HEK293 (cell line): ENCODE measurements at regions not wholly inside any gene's neighbourhood (a gene's known extent, or its start where the extent isn't known, plus 50 kb on each side); places are given as distances from the start of the nearest gene placed in this dataset.

Source experiments
- CTCF ChIA-PET: fragments of 350-600 bp; formaldehyde crosslinking; extraction: SDS; loops from one replicate; lab custom pipeline; 2021; ENCODE audit warnings: antibody characterized with exemption; lab: Yijun Ruan, JAX
- POLR2A ChIA-PET: fragments of 300-600 bp; formaldehyde crosslinking; extraction: SDS; loops from one replicate; lab custom pipeline; 2020; ENCODE audit warnings: antibody characterized with exemption, inconsistent platforms; lab: Yijun Ruan, JAX
- H3K27ac ChIP-seq: fragments of 200-500 bp; sonication (Bioruptor generic); 2 replicates; pipeline ENCODE4 v1.5.1; 2014; ENCODE audit warnings: low read depth, low read length, control low read depth, inconsistent platforms; ENCODE audit errors: extremely low read depth
- H3K36me3 ChIP-seq, 2 experiments: fragments of 200-500 bp in 1 of 2; sonication (Bioruptor generic) in 1 of 2; 1 replicate in 1 of 2; 2 replicates in 1 of 2; pipeline ENCODE4 v1.5.1; 2014 to 2017; ENCODE audit warnings: inconsistent platforms in 2 of 2, low read length in 2 of 2; ENCODE audit not compliant: control insufficient read depth in 2 of 2, insufficient read depth in 1 of 2
- H3K4me1 ChIP-seq: fragments of 200-500 bp; sonication (Bioruptor generic); 2 replicates; pipeline ENCODE4 v1.5.1; 2014; ENCODE audit warnings: mild to moderate bottlenecking, low read length, inconsistent platforms; ENCODE audit not compliant: control insufficient read depth, insufficient read depth
- H3K4me3 ChIP-seq: 2 replicates; pipeline ENCODE4 v1.5.1; 2011; ENCODE audit warnings: low read depth, mild to moderate bottlenecking, control low read depth, low read length, moderate library complexity
- H3K9me3 ChIP-seq: fragments of 200-500 bp; sonication (Bioruptor generic); 2 replicates; pipeline ENCODE4 v1.5.1; 2014; ENCODE audit warnings: low read depth, low read length, inconsistent platforms; ENCODE audit not compliant: control insufficient read depth, insufficient read depth
- CTCF ChIP-seq: fragments of 450-650 bp; formaldehyde crosslinking; IDR thresholded peaks from 2 replicates; pipeline ENCODE4 v1.5.1; 2016; ENCODE audit warnings: missing biosample characterization, missing genetic modification characterization
- MZF1 ChIP-seq: fragments of 450-650 bp; formaldehyde crosslinking; IDR thresholded peaks from 2 replicates; pipeline ENCODE4 v1.5.1; 2017; ENCODE audit warnings: missing biosample characterization, missing genetic modification characterization, borderline replicate concordance
- OVOL3 ChIP-seq: fragments of 450-650 bp; formaldehyde crosslinking; IDR thresholded peaks from 2 replicates; pipeline ENCODE4 v1.5.1; 2016; ENCODE audit warnings: missing biosample characterization, missing genetic modification characterization
- ZBTB1 ChIP-seq: fragments of 450-650 bp; formaldehyde crosslinking; IDR thresholded peaks from 2 replicates; pipeline ENCODE4 v1.5.1; 2016; ENCODE audit warnings: missing biosample characterization, missing genetic modification characterization
- ZNF311 ChIP-seq: fragments of 450-650 bp; formaldehyde crosslinking; IDR thresholded peaks from 2 replicates; pipeline ENCODE4 v1.5.1; 2017; ENCODE audit warnings: missing biosample characterization, missing genetic modification characterization, borderline replicate concordance
- ZNF501 ChIP-seq: fragments of 450-650 bp; formaldehyde crosslinking; IDR thresholded peaks from 2 replicates; pipeline ENCODE4 v1.5.1; 2016; ENCODE audit warnings: missing biosample characterization, missing genetic modification characterization
- ZNF660 ChIP-seq: fragments of 450-650 bp; IDR thresholded peaks from 2 replicates; pipeline ENCODE4 v1.5.1; 2018; ENCODE audit warnings: missing biosample characterization, mild to moderate bottlenecking, missing genetic modification characterization
- ZNF707 ChIP-seq: fragments of 450-650 bp; formaldehyde crosslinking; IDR thresholded peaks from 2 replicates; pipeline ENCODE4 v1.5.1; 2016; ENCODE audit warnings: missing biosample characterization, missing genetic modification characterization
- ZSCAN23 ChIP-seq: fragments of 450-650 bp; formaldehyde crosslinking; IDR thresholded peaks from 2 replicates; pipeline ENCODE4 v1.5.1; 2016; ENCODE audit warnings: missing biosample characterization, missing genetic modification characterization
- TF ChIP-seq, protein P1 (sequence below): fragments of 450-650 bp; formaldehyde crosslinking; IDR thresholded peaks from 2 replicates; pipeline ENCODE4 v1.5.1; 2017; ENCODE audit warnings: missing biosample characterization, missing genetic modification characterization
- TF ChIP-seq, protein P2 (sequence below): fragments of 450-650 bp; formaldehyde crosslinking; IDR thresholded peaks from 2 replicates; pipeline ENCODE4 v1.5.1; 2017; ENCODE audit warnings: missing biosample characterization, mild to moderate bottlenecking, missing genetic modification characterization, moderate library complexity
- TF ChIP-seq, protein P3 (sequence below): fragments of 450-650 bp; formaldehyde crosslinking; IDR thresholded peaks from 2 replicates; pipeline ENCODE4 v1.5.1; 2016; ENCODE audit warnings: missing biosample characterization, missing genetic modification characterization

DNA sequence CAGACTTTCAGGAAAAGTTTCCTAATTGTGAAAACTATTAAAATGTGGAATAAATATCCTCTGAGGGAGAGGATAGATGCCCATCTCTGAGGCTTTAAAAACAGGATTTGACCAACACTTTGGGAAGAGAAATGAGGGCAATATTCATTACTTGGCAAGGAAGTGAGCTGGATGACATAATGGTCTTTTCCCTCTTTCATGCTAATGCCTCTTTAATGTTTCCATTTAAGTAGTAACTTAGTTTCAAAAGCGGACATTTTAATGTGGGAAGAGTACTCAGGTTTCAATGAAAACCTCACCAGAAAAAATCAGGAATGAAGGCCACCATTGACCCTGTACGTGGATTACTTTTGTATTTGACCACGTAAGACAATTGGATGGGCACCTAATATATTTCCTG is 503.3 kb downstream of the ANKRD50 start:
- no peaks in the 10 kb centered on the region for H3K4me1 ChIP-seq
- no peak overlapping the region for H3K27ac ChIP-seq
- H3K36me3 ChIP-seq, result no peaks in the 10 kb centered on the region
- ChIA-PET POLR2A (no interaction called here), CTCF (no interaction called here)
- H3K9me3 ChIP-seq, result no peaks in the 10 kb centered on the region
- no peak for TF ChIP-seq MZF1 (tag by site-specific recombination)
- TF ChIP-seq, protein P1, sequence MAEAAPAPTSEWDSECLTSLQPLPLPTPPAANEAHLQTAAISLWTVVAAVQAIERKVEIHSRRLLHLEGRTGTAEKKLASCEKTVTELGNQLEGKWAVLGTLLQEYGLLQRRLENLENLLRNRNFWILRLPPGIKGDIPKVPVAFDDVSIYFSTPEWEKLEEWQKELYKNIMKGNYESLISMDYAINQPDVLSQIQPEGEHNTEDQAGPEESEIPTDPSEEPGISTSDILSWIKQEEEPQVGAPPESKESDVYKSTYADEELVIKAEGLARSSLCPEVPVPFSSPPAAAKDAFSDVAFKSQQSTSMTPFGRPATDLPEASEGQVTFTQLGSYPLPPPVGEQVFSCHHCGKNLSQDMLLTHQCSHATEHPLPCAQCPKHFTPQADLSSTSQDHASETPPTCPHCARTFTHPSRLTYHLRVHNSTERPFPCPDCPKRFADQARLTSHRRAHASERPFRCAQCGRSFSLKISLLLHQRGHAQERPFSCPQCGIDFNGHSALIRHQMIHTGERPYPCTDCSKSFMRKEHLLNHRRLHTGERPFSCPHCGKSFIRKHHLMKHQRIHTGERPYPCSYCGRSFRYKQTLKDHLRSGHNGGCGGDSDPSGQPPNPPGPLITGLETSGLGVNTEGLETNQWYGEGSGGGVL (tag by site-specific recombination), result no peak
- TF ChIP-seq ZBTB1 (tag by site-specific recombination), result no peak
- TF ChIP-seq ZSCAN23 (tag by site-specific recombination), result no peak
- TF ChIP-seq CTCF (tag by site-specific recombination), result no peak
- no peak for TF ChIP-seq ZNF707
- no peak overlapping the region for H3K4me3 ChIP-seq

- no peak overlapping the region for H3K4me3 ChIP-seq
- no peaks in the 10 kb centered on the region for H3K9me3 ChIP-seq
- TF ChIP-seq, protein P2, sequence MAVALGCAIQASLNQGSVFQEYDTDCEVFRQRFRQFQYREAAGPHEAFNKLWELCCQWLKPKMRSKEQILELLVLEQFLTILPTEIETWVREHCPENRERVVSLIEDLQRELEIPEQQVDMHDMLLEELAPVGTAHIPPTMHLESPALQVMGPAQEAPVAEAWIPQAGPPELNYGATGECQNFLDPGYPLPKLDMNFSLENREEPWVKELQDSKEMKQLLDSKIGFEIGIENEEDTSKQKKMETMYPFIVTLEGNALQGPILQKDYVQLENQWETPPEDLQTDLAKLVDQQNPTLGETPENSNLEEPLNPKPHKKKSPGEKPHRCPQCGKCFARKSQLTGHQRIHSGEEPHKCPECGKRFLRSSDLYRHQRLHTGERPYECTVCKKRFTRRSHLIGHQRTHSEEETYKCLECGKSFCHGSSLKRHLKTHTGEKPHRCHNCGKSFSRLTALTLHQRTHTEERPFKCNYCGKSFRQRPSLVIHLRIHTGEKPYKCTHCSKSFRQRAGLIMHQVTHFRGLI (tag by site-specific recombination), result no peak
- no peaks in the 10 kb centered on the region for H3K4me1 ChIP-seq
- ChIA-PET POLR2A (no interaction called here), CTCF (no interaction called here)
- H3K27ac ChIP-seq, result no peak overlapping the region
- no peaks in the 10 kb centered on the region for H3K36me3 ChIP-seq
These were observed 502.9 kb downstream of the ANKRD50 start for GRCh38 chr4:124209626-124210025.

DNA sequence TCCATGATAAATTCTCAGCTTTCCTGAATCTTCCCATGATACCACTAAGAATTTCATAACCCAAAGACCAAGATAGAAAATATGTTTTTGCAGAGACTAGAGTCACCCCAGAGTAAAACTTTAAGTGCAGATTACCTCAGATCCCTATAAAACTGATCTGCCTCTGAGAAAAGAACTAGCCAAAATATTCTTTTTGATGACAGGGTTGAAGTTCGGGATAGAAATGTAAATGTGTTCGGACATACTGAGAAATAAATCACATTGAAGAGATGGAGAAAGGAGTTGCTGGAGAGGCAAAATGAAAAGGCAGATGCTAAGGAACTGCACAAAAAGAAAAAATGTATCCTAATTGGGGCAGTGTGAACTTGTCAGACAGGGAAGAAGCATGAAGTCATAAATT is 501.8 kb downstream of the ANKRD50 start:
- Histone ChIP-seq H3K4me3 (no peak overlapping the region), H3K9me3 (no peaks in the 10 kb centered on the region), H3K4me1 (no peaks in the 10 kb centered on the region), H3K27ac (no peak overlapping the region), H3K36me3 (no peaks in the 10 kb centered on the region)
- POLR2A ChIA-PET, result no interaction called here
- TF ChIP-seq OVOL3 (no peak), ZNF660 (tag by site-specific recombination) (no peak), ZNF311 (tag by site-specific recombination) (no peak), ZNF501 (no peak)
- TF ChIP-seq, protein P3, sequence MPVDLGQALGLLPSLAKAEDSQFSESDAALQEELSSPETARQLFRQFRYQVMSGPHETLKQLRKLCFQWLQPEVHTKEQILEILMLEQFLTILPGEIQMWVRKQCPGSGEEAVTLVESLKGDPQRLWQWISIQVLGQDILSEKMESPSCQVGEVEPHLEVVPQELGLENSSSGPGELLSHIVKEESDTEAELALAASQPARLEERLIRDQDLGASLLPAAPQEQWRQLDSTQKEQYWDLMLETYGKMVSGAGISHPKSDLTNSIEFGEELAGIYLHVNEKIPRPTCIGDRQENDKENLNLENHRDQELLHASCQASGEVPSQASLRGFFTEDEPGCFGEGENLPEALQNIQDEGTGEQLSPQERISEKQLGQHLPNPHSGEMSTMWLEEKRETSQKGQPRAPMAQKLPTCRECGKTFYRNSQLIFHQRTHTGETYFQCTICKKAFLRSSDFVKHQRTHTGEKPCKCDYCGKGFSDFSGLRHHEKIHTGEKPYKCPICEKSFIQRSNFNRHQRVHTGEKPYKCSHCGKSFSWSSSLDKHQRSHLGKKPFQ, result no peak
- CTCF ChIA-PET, result no interaction called here
